GM18507 (cell line): ENCODE measurements at regions not wholly inside any gene's neighbourhood (a gene's known extent, or its start where the extent isn't known, plus 50 kb on each side); places are given as distances from the start of the nearest gene placed in this dataset.

Source experiments
- DNase-seq: peaks from one replicate; pipeline ENCODE4 v3.0.0; 2011; ENCODE audit warnings: low read depth; ENCODE audit not compliant: insufficient read length; ENCODE audit errors: extremely low spot score
- FAIRE-seq: peaks from 2 replicates; lab custom pipeline; 2011; peaks lifted over from hg19 to GRCh38; lab: Jason Lieb, UNC

GRCh38 chr22:34294476-34294875 is 374.2 kb upstream of the LARGE1 start:
- no peak for DNase-seq
- FAIRE-seq, result no peak

GRCh38 chr22:34294986-34295385 is 374.7 kb upstream of the LARGE1 start:
- DNase-seq (no peak), FAIRE-seq (no peak)

GRCh38 chr22:34296461-34296860 is 376.2 kb upstream of the LARGE1 start:
- FAIRE-seq (no peak), DNase-seq (no peak)

GRCh38 chr22:34297536-34298120 is 377.4 kb upstream of the LARGE1 start:
- DNase-seq, result no peak
- no peak for FAIRE-seq

GRCh38 chr22:34299496-34299895 is 379.2 kb upstream of the LARGE1 start:
- DNase-seq (no peak), FAIRE-seq (no peak)

- DNase-seq (no peak), FAIRE-seq (no peak)
These were observed 381.3 kb upstream of the LARGE1 start for GRCh38 chr22:34301569-34301968.

GRCh38 chr22:34303656-34304055 is 383.4 kb upstream of the LARGE1 start:
- no peak for DNase-seq

GRCh38 chr22:34306361-34306760 is 386.1 kb upstream of the LARGE1 start:
- no peak for DNase-seq
- no peak for FAIRE-seq

More at GRCh38 chr22:34303656-34304055, 383.4 kb upstream of the LARGE1 start:
- no peak for FAIRE-seq

GRCh38 chr22:34308101-34308500 is 387.8 kb upstream of the LARGE1 start:
- DNase-seq, result no peak
- FAIRE-seq, result no peak

- DNase-seq (no peak), FAIRE-seq (no peak)
These were observed 399.1 kb upstream of the LARGE1 start for GRCh38 chr22:34319346-34319745.

GRCh38 chr22:34324763-34325162 is 404.5 kb upstream of the LARGE1 start:
- FAIRE-seq (no peak), DNase-seq (no peak)

GRCh38 chr22:34326901-34327300 is 406.6 kb upstream of the LARGE1 start:
- FAIRE-seq (no peak), DNase-seq (no peak)

GRCh38 chr22:34330432-34330831 is 410.2 kb upstream of the LARGE1 start:
- no peak for DNase-seq
- no peak for FAIRE-seq

- DNase-seq (no peak), FAIRE-seq (no peak)
These were observed 413.0 kb upstream of the LARGE1 start for GRCh38 chr22:34333285-34333684.

- FAIRE-seq (no peak), DNase-seq (no peak)
These were observed 414.6 kb upstream of the LARGE1 start for GRCh38 chr22:34334893-34335292.

GRCh38 chr22:34344702-34345101 is 424.4 kb upstream of the LARGE1 start:
- DNase-seq (no peak), FAIRE-seq (no peak)

GRCh38 chr22:34354071-34354817 is 434.0 kb upstream of the LARGE1 start:
- DNase-seq, result no peak
- no peak for FAIRE-seq

- FAIRE-seq (no peak), DNase-seq (no peak)
These were observed 436.2 kb upstream of the LARGE1 start for GRCh38 chr22:34356481-34356880.

GRCh38 chr22:34370711-34371110 is 450.4 kb upstream of the LARGE1 start:
- no peak for FAIRE-seq
- no peak for DNase-seq

GRCh38 chr22:34379825-34380224 is 459.5 kb upstream of the LARGE1 start:
- no peak for DNase-seq
- FAIRE-seq, result no peak

- FAIRE-seq, result no peak
- DNase-seq, result no peak
These were observed 460.3 kb upstream of the LARGE1 start for GRCh38 chr22:34380532-34380931.
